Vagina (tissue), 2 donors: ENCODE measurements at regions not wholly inside any gene's neighbourhood (a gene's known extent, or its start where the extent isn't known, plus 50 kb on each side); places are given as distances from the start of the nearest gene placed in this dataset.

ENCODE experiments used
- POLR2A ChIP-seq, 2 donors: fragments of 450-650 bp; IDR thresholded peaks; one replicate each; pipeline ENCODE4 v1.6.1; 2017; ENCODE audit warnings: antibody characterized with exemption in 2 of 2, mild to moderate bottlenecking in 2 of 2, moderate library complexity in 2 of 2
- POLR2AphosphoS5 ChIP-seq, 2 donors: sonication (generic); formaldehyde crosslinking; IDR thresholded peaks; one replicate each; pipeline ENCODE4 v1.9.0; 2017; ENCODE audit warnings: antibody characterized with exemption in 2 of 2, mild to moderate bottlenecking in 2 of 2, low read depth in 1 of 2; ENCODE audit not compliant: insufficient read depth in 1 of 2
- TF ChIP-seq, protein P1 (sequence below), 3 experiments: fragments of 450-650 bp in 2 of 3; fragments of 200-600 bp in 1 of 3; sonication (generic) in 1 of 3; IDR thresholded peaks; one replicate each; pipeline ENCODE4 v1.5.1; 2017 to 2019; ENCODE audit warnings: antibody characterized with exemption in 3 of 3, mild to moderate bottlenecking in 2 of 3, moderate library complexity in 2 of 3

- TF ChIP-seq, protein P1, sequence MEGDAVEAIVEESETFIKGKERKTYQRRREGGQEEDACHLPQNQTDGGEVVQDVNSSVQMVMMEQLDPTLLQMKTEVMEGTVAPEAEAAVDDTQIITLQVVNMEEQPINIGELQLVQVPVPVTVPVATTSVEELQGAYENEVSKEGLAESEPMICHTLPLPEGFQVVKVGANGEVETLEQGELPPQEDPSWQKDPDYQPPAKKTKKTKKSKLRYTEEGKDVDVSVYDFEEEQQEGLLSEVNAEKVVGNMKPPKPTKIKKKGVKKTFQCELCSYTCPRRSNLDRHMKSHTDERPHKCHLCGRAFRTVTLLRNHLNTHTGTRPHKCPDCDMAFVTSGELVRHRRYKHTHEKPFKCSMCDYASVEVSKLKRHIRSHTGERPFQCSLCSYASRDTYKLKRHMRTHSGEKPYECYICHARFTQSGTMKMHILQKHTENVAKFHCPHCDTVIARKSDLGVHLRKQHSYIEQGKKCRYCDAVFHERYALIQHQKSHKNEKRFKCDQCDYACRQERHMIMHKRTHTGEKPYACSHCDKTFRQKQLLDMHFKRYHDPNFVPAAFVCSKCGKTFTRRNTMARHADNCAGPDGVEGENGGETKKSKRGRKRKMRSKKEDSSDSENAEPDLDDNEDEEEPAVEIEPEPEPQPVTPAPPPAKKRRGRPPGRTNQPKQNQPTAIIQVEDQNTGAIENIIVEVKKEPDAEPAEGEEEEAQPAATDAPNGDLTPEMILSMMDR (IDR thresholded peaks at IDR 0.05) = no peak
- TF ChIP-seq POLR2A (IDR thresholded peaks at IDR 0.05) (no peak), POLR2AphosphoS5 (IDR thresholded peaks at IDR 0.05; ENCODE audit: insufficient read depth in 1 of 2, low read depth in 1 of 2) (no peak)
These were observed 62.8 kb downstream of the FBXO5 start for GRCh38 chr6:152920016-152920415.
